GM12878 (cell line): ENCODE measurements at regions not wholly inside any gene's neighbourhood (a gene's known extent, or its start where the extent isn't known, plus 50 kb on each side); places are given as distances from the start of the nearest gene placed in this dataset.

Experiments
- ATF2 ChIP-seq: IDR thresholded peaks from 2 replicates; pipeline ENCODE4 v1.6.1; 2012; ENCODE audit warnings: low read length, inconsistent platforms
- BRCA1 ChIP-seq: IDR thresholded peaks from 2 replicates; pipeline ENCODE4 v1.6.1; 2011; ENCODE audit warnings: low read depth, low read length, improper control_type of control experiment
- CBX3 ChIP-seq: fragments of 200-600 bp; sonication (generic); IDR thresholded peaks from 2 replicates; pipeline ENCODE4 v1.6.1; 2016; ENCODE audit warnings: low read depth, borderline replicate concordance
- CBX5 ChIP-seq: sonication (generic); IDR thresholded peaks from 2 replicates; pipeline ENCODE4 v1.6.1; 2016; ENCODE audit warnings: low read depth, moderate library complexity, mild to moderate bottlenecking, inconsistent platforms
- CREB1 ChIP-seq: IDR thresholded peaks from 2 replicates; pipeline ENCODE4 v1.6.1; 2012; ENCODE audit warnings: low read depth, mild to moderate bottlenecking, inconsistent platforms
- CTCF ChIP-seq, 3 experiments: IDR thresholded peaks in 2 of 3; conservative IDR thresholded peaks in 1 of 3; 2 replicates each; pipeline ENCODE4 v1.5.1; 2011; ENCODE audit warnings: low read depth in 3 of 3, low read length in 3 of 3, mild to moderate bottlenecking in 3 of 3, control low read depth in 2 of 3, moderate library complexity in 2 of 3, inconsistent platforms in 1 of 3, mixed read lengths in 1 of 3; ENCODE audit not compliant: control insufficient read depth in 2 of 3, insufficient read depth in 1 of 3; ENCODE audit errors: extremely low read depth in 1 of 3
- E4F1 ChIP-seq: fragments of 450-650 bp; IDR thresholded peaks from 2 replicates; pipeline ENCODE4 v1.6.1; 2018; ENCODE audit warnings: borderline replicate concordance, mild to moderate bottlenecking; ENCODE audit not compliant: partially characterized antibody
- EED ChIP-seq: sonication (generic); IDR thresholded peaks from 2 replicates; pipeline ENCODE4 v1.6.1; 2016; ENCODE audit warnings: antibody characterized with exemption, low read depth
- POLR2A ChIP-seq: IDR thresholded peaks from 2 replicates; pipeline ENCODE4 v1.6.1; 2011; ENCODE audit warnings: low read depth, mild to moderate bottlenecking, low read length
- POLR2AphosphoS5 ChIP-seq: IDR thresholded peaks from 2 replicates; pipeline ENCODE4 v1.6.1; 2011; ENCODE audit warnings: mild to moderate bottlenecking, low read length, inconsistent platforms
- REST ChIP-seq: IDR thresholded peaks from 2 replicates; pipeline ENCODE4 v1.6.1; 2012; ENCODE audit warnings: mild to moderate bottlenecking, low read depth, low read length
- SMC3 ChIP-seq: IDR thresholded peaks from 2 replicates; pipeline ENCODE4 v1.6.1; 2011; ENCODE audit warnings: low read length, improper control_type of control experiment, borderline replicate concordance

- TF ChIP-seq ATF2 (no peak), CREB1 (no peak), POLR2AphosphoS5 (no peak), CBX3 (no peak), EED (no peak), BRCA1 (no peak), SMC3 (no peak), REST (no peak), POLR2A (no peak), CBX5 (no peak), CTCF (IDR thresholded peaks at IDR 0.05 in 2 of 3, conservative IDR thresholded peaks at IDR 0.05 in 1 of 3; ENCODE audit: control insufficient read depth in 2 of 3, extremely low read depth in 1 of 3, insufficient read depth in 1 of 3, low read depth in 3 of 3, low read length in 3 of 3) (no peak), E4F1 (no peak)
Observed at GRCh38 chr21:14013056-14013603, 197.6 kb downstream of the LIPI start.
